GM15510 (cell line): ENCODE measurements at regions not wholly inside any gene's neighbourhood (a gene's known extent, or its start where the extent isn't known, plus 50 kb on each side); places are given as distances from the start of the nearest gene placed in this dataset.

Experiments
- POLR2A ChIP-seq: IDR thresholded peaks from 3 replicates; pipeline ENCODE4 v1.6.1; 2011; ENCODE audit warnings: borderline replicate concordance; ENCODE audit not compliant: insufficient read length; ENCODE audit errors: extremely low read depth

- no peak for TF ChIP-seq POLR2A
These were observed 221.5 kb upstream of the HMGA2 start for GRCh38 chr12:65602610-65603295.

GRCh38 chr12:65603438-65604351 is 220.6 kb upstream of the HMGA2 start:
- no peak for TF ChIP-seq POLR2A

GRCh38 chr12:65605019-65605418 is 219.3 kb upstream of the HMGA2 start:
- TF ChIP-seq POLR2A, result no peak

GRCh38 chr12:65606008-65606766 is 218.1 kb upstream of the HMGA2 start:
- TF ChIP-seq POLR2A, result no peak

- TF ChIP-seq POLR2A, result no peak
These were observed 216.9 kb upstream of the HMGA2 start for GRCh38 chr12:65607401-65607841.

- no peak for TF ChIP-seq POLR2A
These were observed 215.9 kb upstream of the HMGA2 start for GRCh38 chr12:65608319-65608916.

GRCh38 chr12:65609359-65609771 is 214.9 kb upstream of the HMGA2 start:
- no peak for TF ChIP-seq POLR2A

- TF ChIP-seq POLR2A, result no peak
These were observed 212.9 kb upstream of the HMGA2 start for GRCh38 chr12:65611396-65611795.

- TF ChIP-seq POLR2A, result no peak
These were observed 211.8 kb upstream of the HMGA2 start for GRCh38 chr12:65612440-65612839.

GRCh38 chr12:65613692-65614091 is 210.6 kb upstream of the HMGA2 start:
- no peak for TF ChIP-seq POLR2A

- TF ChIP-seq POLR2A, result no peak
These were observed 209.9 kb upstream of the HMGA2 start for GRCh38 chr12:65614259-65614889.

- TF ChIP-seq POLR2A, result no peak
These were observed 209.2 kb upstream of the HMGA2 start for GRCh38 chr12:65615118-65615517.

GRCh38 chr12:65616022-65616421 is 208.3 kb upstream of the HMGA2 start:
- no peak for TF ChIP-seq POLR2A

- TF ChIP-seq POLR2A, result no peak
These were observed 205.7 kb upstream of the HMGA2 start for GRCh38 chr12:65618588-65618987.
